Panc1 (cell line): ENCODE measurements at regions not wholly inside any gene's neighbourhood (a gene's known extent, or its start where the extent isn't known, plus 50 kb on each side); places are given as distances from the start of the nearest gene placed in this dataset.

Experiments
- ATAC-seq: fragments of 200-7000 bp; cut with Tn5 transposase; 2 replicates; pipeline ENCODE4 v1.9.1; 2020; ENCODE audit warnings: mild to moderate bottlenecking, moderate library complexity
- BruUV-seq: library from RNA; stranded (reverse); fragments of 400-500 nt; replicated peaks from 2 replicates; lab custom pipeline; 2021; lab: Mats Ljungman, UMichigan
- CTCF ChIA-PET: fragments of 300-600 bp; sonication (Branson Sonifier 250); formaldehyde crosslinking; loops from one replicate; lab custom pipeline; 2022; ENCODE audit warnings: antibody characterized with exemption; lab: Charles Lee
- POLR2A ChIA-PET: fragments of 300-600 bp; sonication (Branson Sonifier 250); formaldehyde crosslinking; loops from one replicate; lab custom pipeline; 2022; ENCODE audit warnings: antibody characterized with exemption; lab: Charles Lee
- DNase-seq: peaks from one replicate; pipeline ENCODE4 v3.0.0-alpha.2; 2010; ENCODE audit warnings: low read depth, low spot score
- H3K27ac ChIP-seq: 2 replicates; pipeline ENCODE4 v1.5.1; 2011; ENCODE audit warnings: mild to moderate bottlenecking, low read length, inconsistent platforms
- H3K27me3 ChIP-seq: fragments of 200-500 bp; sonication (Bioruptor generic); 2 replicates; pipeline ENCODE4 v1.6.0; 2014; ENCODE audit warnings: low read length, inconsistent platforms; ENCODE audit not compliant: control insufficient read depth, insufficient read depth
- H3K36me3 ChIP-seq: fragments of 200-500 bp; sonication (Bioruptor generic); 2 replicates; pipeline ENCODE4 v1.5.1; 2014; ENCODE audit warnings: inconsistent platforms, mild to moderate bottlenecking, low read length, moderate library complexity; ENCODE audit not compliant: control insufficient read depth, insufficient read depth
- H3K4me1 ChIP-seq: 2 replicates; pipeline ENCODE4 v1.5.1; 2011; ENCODE audit warnings: inconsistent platforms, mild to moderate bottlenecking, low read length, moderate library complexity; ENCODE audit not compliant: control insufficient read depth, insufficient read depth
- H3K4me3 ChIP-seq, 2 experiments: 2 replicates each; pipeline ENCODE4 v1.5.1; 2011 to 2012; ENCODE audit warnings: low read depth in 2 of 2, low read length in 2 of 2, mild to moderate bottlenecking in 2 of 2, inconsistent platforms in 1 of 2, moderate library complexity in 1 of 2
- H3K9me3 ChIP-seq: fragments of 200-500 bp; sonication (Bioruptor generic); 2 replicates; pipeline ENCODE4 v1.5.1; 2014; ENCODE audit warnings: low read depth, mild to moderate bottlenecking, inconsistent platforms, low read length, moderate library complexity; ENCODE audit not compliant: control insufficient read depth, insufficient read depth
- POLR2AphosphoS5 ChIP-seq: IDR thresholded peaks from 2 replicates; pipeline ENCODE4 v1.6.1; 2012; ENCODE audit warnings: mild to moderate bottlenecking, low read depth, low read length, moderate library complexity
- SIN3A ChIP-seq: IDR thresholded peaks from 2 replicates; pipeline ENCODE4 v1.6.1; 2012; ENCODE audit warnings: low read depth, mild to moderate bottlenecking, low read length, moderate library complexity, borderline replicate concordance; ENCODE audit not compliant: insufficient read depth
- TCF7L2 ChIP-seq: IDR thresholded peaks from 2 replicates; pipeline ENCODE4 v1.6.1; 2011; ENCODE audit warnings: mild to moderate bottlenecking, low read depth, low read length, inconsistent platforms
- in situ Hi-C: cut with HindIII; loops from 2 replicates; pipeline ENCODE4 v1.10.0; 2016; ENCODE audit warnings: low sequenced_read_pairs, low pct_unique_long_range_greater_than_20kb
- intact Hi-C: fragments of 100-400 bp; cut with micrococcal nuclease; formaldehyde crosslinking; loops from one replicate; pipeline ENCODE4 v1.10.0; 2022; ENCODE audit not compliant: unreplicated experiment
- TF ChIP-seq, protein P1 (sequence below): fragments of 450-650 bp; IDR thresholded peaks from 2 replicates; pipeline ENCODE4 v1.5.1; 2017; ENCODE audit warnings: mild to moderate bottlenecking
- TF ChIP-seq, protein P2 (sequence below), 2 experiments: IDR thresholded peaks; 2 replicates each; pipeline ENCODE4 v1.6.1; 2011 to 2012; ENCODE audit warnings: low read depth in 2 of 2, control low read depth in 1 of 2, low read length in 1 of 2, mild to moderate bottlenecking in 1 of 2, moderate library complexity in 1 of 2; ENCODE audit not compliant: insufficient read depth in 1 of 2

DNA sequence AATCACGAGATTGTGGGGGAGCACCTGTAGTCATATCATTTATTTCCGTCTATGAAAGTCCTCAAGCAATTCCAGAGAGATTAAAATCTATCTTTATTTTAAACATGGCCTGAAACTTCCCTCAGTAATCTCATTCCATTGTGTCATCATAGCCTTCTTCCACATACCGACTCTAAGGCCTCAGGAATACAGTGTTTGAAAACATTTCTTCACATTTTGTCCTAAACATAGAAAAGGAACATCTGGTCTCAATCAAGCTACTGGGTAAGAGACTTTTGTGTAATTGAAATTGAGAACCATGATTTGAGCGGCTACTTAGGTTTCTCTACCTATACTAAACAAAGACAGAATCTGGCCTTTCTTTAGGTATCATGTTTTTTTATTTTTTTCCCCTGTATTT is 78.0 kb upstream of the ELMO1 start:
- peaks cover 2% of the 10 kb centered on the region; the same call in 1 of the 2 replicates for H3K27me3 ChIP-seq
- in situ Hi-C loops = no loop called here
- no TSS peak for BruUV-seq
- DNase-seq = no peak
- ChIA-PET CTCF (no interaction called here), POLR2A (no interaction called here)
- no peaks in the 10 kb centered on the region for H3K4me1 ChIP-seq
- TF ChIP-seq TCF7L2 (no peak), POLR2AphosphoS5 (no peak), SIN3A (no peak)
- TF ChIP-seq, protein P1, sequence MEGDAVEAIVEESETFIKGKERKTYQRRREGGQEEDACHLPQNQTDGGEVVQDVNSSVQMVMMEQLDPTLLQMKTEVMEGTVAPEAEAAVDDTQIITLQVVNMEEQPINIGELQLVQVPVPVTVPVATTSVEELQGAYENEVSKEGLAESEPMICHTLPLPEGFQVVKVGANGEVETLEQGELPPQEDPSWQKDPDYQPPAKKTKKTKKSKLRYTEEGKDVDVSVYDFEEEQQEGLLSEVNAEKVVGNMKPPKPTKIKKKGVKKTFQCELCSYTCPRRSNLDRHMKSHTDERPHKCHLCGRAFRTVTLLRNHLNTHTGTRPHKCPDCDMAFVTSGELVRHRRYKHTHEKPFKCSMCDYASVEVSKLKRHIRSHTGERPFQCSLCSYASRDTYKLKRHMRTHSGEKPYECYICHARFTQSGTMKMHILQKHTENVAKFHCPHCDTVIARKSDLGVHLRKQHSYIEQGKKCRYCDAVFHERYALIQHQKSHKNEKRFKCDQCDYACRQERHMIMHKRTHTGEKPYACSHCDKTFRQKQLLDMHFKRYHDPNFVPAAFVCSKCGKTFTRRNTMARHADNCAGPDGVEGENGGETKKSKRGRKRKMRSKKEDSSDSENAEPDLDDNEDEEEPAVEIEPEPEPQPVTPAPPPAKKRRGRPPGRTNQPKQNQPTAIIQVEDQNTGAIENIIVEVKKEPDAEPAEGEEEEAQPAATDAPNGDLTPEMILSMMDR = no peak
- TF ChIP-seq, protein P2, sequence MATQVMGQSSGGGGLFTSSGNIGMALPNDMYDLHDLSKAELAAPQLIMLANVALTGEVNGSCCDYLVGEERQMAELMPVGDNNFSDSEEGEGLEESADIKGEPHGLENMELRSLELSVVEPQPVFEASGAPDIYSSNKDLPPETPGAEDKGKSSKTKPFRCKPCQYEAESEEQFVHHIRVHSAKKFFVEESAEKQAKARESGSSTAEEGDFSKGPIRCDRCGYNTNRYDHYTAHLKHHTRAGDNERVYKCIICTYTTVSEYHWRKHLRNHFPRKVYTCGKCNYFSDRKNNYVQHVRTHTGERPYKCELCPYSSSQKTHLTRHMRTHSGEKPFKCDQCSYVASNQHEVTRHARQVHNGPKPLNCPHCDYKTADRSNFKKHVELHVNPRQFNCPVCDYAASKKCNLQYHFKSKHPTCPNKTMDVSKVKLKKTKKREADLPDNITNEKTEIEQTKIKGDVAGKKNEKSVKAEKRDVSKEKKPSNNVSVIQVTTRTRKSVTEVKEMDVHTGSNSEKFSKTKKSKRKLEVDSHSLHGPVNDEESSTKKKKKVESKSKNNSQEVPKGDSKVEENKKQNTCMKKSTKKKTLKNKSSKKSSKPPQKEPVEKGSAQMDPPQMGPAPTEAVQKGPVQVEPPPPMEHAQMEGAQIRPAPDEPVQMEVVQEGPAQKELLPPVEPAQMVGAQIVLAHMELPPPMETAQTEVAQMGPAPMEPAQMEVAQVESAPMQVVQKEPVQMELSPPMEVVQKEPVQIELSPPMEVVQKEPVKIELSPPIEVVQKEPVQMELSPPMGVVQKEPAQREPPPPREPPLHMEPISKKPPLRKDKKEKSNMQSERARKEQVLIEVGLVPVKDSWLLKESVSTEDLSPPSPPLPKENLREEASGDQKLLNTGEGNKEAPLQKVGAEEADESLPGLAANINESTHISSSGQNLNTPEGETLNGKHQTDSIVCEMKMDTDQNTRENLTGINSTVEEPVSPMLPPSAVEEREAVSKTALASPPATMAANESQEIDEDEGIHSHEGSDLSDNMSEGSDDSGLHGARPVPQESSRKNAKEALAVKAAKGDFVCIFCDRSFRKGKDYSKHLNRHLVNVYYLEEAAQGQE (IDR thresholded peaks at IDR 0.05; ENCODE audit: insufficient read depth in 1 of 2, low read depth in 2 of 2, low read length in 1 of 2) = no peak
- no peak for ATAC-seq
- H3K9me3 ChIP-seq = no peaks in the 10 kb centered on the region
- no peak overlapping the region for H3K27ac ChIP-seq
- H3K36me3 ChIP-seq = no peaks in the 10 kb centered on the region
- no peak overlapping the region for H3K4me3 ChIP-seq
- intact Hi-C loops = no loop called here

DNA sequence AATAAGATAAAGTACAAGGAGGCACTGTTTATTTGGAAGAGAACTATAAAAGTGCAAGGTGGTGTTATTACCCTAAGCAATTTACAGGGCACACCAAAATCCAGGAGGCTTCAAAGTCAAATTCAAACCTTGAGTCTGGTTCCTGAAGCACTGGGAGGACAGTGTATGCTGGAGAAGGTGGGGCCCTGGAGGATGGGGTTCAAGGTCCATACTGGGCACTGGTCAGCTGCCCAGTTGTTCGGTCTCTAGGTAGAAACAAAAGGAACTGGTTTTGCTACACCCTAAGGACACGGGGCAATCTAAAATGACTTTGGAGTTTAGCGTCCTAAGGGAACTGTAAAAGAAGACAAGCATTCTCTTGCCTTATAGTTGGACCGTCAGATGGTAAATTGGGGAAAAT is 78.4 kb upstream of the ELMO1 start:
- ATAC-seq (no peak), DNase-seq (no peak)
- no peaks in the 10 kb centered on the region for H3K36me3 ChIP-seq
- H3K9me3 ChIP-seq = no peaks in the 10 kb centered on the region
- no TSS peak for BruUV-seq
- POLR2A ChIA-PET = no interaction called here
- no peak overlapping the region for H3K27ac ChIP-seq
- CTCF ChIA-PET = no interaction called here
- TF ChIP-seq POLR2AphosphoS5 = no peak
- TF ChIP-seq, protein P1 = no peak
- TF ChIP-seq SIN3A = no peak
- TF ChIP-seq, protein P2 (IDR thresholded peaks at IDR 0.05; ENCODE audit: insufficient read depth in 1 of 2, low read depth in 2 of 2, low read length in 1 of 2) = no peak
- no peak for TF ChIP-seq TCF7L2
- in situ Hi-C loops (no loop called here), intact Hi-C loops (no loop called here)
- H3K27me3 ChIP-seq = peaks cover 2% of the 10 kb centered on the region; the same call in 1 of the 2 replicates
- no peaks in the 10 kb centered on the region for H3K4me1 ChIP-seq
- H3K4me3 ChIP-seq = no peak overlapping the region
